GM13977 (cell line): ENCODE measurements at regions not wholly inside any gene's neighbourhood (a gene's known extent, or its start where the extent isn't known, plus 50 kb on each side); places are given as distances from the start of the nearest gene placed in this dataset.

ENCODE experiments used
- DNase-seq: peaks from one replicate; pipeline ENCODE4 v3.0.0; 2012; ENCODE audit warnings: low spot score
- in situ Hi-C: fragments of 300-500 bp; cut with MboI; formaldehyde crosslinking; loops from one replicate; pipeline ENCODE4 v1.12.0; 2022; ENCODE audit warnings: low sequenced_read_pairs, low pct_unique_long_range_greater_than_20kb, mixed read lengths, inconsistent platforms; ENCODE audit not compliant: unreplicated experiment
- TF ChIP-seq, protein P1 (sequence below): IDR thresholded peaks from 2 replicates; pipeline ENCODE4 v1.5.1; 2012; ENCODE audit warnings: mild to moderate bottlenecking, control low read depth; ENCODE audit not compliant: insufficient read depth; ENCODE audit errors: extremely low read depth, missing control alignments

DNA sequence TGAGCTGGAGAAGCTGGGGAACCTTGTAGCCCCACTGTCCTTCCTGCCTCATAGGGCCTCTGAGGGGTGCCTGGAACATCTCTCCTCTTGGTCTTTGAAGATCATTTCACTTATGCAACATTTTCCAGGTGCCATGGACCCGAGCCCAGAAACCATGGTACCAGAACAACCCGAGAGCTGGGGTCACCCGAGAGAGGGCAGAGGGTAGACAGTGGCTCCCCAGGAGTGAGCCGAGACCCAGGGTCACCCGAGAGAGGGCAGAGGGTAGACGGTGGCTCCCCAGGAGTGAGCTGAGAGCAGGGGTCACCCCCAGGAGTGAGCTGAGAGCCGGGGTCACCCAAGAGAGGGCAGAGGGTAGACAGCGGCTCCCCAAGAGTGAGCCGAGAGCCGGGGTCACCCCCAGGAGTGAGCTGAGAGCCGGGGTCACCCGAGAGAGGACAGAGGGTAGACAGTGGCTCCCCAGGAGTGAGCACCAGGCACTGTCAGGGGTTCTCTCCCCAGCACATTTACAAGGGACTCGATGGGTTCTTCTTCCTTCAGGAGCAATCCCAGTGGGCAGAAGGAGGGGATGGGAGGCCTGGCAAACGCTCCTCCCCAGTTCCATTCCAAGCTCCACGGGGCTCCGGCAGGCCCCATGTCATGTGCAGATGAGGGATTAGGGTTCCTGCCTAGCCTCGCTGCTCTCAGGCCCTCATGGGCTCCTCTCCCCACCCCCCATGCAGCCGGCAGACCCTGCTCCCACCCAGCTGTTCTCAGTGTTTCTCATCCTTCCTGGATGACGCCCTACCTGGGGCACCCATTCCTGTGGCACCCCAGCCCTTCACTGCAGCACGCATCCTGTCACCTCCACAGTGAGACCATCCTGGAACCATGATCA, 163.5 kb downstream of the RTP5 start:
- no peak for DNase-seq
- in situ Hi-C loops: no loop called here
- TF ChIP-seq, protein P1, sequence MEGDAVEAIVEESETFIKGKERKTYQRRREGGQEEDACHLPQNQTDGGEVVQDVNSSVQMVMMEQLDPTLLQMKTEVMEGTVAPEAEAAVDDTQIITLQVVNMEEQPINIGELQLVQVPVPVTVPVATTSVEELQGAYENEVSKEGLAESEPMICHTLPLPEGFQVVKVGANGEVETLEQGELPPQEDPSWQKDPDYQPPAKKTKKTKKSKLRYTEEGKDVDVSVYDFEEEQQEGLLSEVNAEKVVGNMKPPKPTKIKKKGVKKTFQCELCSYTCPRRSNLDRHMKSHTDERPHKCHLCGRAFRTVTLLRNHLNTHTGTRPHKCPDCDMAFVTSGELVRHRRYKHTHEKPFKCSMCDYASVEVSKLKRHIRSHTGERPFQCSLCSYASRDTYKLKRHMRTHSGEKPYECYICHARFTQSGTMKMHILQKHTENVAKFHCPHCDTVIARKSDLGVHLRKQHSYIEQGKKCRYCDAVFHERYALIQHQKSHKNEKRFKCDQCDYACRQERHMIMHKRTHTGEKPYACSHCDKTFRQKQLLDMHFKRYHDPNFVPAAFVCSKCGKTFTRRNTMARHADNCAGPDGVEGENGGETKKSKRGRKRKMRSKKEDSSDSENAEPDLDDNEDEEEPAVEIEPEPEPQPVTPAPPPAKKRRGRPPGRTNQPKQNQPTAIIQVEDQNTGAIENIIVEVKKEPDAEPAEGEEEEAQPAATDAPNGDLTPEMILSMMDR: no peak

DNA sequence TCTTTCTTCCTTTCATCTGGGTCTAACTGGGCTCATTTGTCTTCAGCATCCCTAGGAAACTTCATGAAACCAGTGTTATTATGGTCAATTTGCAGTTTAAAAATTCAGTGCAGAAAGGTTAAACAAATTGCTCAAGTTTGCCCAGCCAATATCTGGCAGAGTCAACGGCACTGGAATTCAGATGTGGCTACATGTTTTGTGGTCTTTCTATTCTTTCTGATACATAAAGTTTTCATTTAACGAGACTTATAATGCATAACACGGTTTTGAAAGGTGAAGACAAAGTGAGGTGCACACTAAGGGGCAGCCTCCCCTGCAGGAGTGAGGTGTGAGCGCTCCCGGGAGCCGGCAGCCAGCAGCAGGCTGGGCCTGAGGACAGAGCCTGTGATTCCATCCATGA, 164.6 kb downstream of the RTP5 start:
- no peak for DNase-seq
- in situ Hi-C loops: no loop called here
- TF ChIP-seq, protein P1: no peak

DNA sequence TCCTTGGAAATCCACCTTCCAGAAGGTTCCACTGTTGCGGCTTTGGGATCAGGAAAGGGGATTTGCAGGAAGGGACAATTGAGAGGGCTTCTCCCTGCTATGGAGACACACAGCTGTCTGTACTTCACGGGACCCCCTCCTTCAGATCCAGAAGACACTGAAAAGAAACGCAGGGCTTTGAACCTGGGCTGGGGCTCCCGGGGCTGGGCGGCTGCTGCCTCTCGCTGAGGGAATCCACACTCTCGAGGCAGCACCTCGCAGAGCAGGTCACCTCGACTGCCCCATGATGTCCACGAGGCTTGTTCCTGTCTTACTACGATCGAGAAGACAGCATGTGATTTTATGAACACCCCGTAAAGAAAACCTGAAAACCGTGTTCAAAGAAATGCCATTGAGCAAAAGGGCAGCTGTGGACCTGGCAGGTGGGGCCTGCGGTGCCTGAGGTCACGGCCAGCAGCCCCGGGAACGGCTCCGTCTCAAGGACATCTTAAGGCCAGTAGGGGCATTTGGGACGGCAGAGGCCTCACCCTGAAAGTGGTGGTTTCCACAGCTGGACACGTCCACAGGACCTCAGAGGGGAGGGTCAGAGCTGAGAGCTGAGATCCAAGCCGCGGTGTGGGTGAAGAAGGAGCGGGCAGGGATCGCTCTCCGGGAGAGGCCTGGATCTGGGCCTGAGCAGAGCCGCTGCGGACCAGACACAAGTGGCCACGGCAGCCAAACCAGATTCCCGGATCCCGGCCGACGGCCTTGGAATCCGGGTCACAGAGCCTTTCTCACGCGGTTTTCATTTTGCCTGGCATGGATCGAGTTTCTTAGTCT, 165.7 kb downstream of the RTP5 start:
- DNase-seq: no peak
- TF ChIP-seq, protein P1: no peak
- in situ Hi-C loops: no loop called here

DNA sequence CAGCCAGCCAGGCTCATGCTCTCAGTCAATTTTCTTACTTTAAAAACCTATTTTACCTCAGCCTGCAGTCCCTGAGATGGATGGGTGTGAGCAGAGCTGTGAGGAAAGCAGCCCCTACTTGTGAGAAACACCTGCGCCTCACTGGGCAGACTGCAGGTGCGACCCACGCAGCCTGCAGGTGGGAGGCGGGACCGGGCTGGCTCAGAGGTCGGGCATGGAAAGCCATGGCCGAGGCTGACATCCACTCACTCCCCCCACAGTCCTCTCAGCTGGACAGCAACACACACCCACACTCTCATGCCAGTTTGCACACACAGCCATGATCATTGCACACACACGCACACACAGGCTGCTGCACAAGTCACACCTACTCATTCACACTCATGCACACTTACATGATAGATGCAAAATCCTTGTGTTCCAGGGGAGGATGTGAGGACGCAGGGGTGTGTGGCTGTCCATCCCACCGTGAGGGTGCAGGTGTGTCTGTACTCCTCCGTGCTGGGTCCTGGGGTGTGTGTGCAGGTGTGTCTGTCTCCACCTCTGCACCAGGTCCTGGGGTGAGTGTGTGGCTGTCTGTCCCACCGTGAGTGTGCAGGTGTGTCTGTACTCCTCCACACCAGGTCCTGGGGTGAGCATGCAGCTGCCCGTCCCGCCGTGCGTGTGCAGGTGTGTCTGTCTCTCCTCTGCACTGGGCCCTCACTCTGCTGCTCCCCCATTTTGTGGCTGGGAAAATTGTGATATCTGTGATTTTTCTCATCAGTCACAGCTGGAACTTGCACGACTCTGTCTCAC, 166.5 kb downstream of the RTP5 start:
- TF ChIP-seq, protein P1: no peak
- no peak for DNase-seq
- in situ Hi-C loops: no loop called here

DNA sequence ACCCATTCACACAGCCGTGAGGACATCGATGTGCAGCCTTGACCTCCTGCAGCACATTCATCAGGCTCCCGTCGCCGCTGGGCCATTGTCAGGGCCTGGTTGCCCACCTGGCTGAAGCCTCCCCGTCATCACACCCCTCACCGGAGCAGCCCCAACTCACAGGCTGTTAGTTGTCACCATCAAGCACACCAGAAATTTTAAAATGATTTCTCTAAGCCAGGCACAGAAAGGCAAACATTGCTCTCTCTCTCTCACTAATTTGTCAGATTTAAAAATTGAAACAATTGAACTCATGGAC, 167.1 kb downstream of the RTP5 start:
- TF ChIP-seq, protein P1: no peak
- in situ Hi-C loops: no loop called here
- no peak for DNase-seq

DNA sequence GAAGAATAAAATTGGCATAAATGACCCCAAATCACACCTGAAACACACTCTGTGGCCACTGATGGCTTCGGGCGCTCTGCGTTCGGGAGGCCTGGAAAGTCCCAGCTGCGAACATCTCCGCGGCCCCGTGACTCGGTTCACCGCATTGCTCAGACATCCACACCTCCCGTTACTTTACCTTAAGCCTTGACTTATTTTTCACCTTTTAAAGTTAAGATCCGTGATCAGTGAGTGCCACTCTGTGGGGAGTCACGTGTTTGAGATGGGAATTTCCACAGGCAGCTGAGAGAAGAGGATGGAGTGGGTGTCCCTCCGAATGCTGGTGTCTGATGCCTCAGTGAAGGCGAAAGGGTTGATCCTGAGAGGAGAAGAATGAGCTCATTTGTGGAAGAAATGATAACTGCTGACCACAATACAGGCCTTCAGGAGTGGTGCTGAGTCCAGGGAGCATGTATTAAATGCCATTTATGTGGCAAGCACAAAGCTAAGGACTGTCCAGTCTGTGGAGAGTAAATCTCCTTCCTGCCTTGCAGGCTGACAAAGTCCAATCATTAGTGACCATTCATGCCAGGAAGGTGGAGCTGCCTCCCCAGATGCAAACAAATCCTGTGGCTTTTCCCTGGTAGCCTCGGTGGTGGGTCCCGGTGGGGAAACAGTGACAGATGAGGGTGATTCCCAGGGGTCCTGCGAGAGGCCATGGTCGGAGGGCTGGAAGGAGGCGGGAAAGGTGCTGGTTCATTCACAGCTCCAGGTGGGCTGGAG, 168.8 kb downstream of the RTP5 start:
- in situ Hi-C loops: no loop called here
- TF ChIP-seq, protein P1: no peak
- DNase-seq: no peak
